ENCODE measurements at regions not wholly inside any gene's neighbourhood (a gene's known extent, or its start where the extent isn't known, plus 50 kb on each side); places are given as distances from the start of the nearest gene placed in this dataset.
A peak's percentile ranks its signal among the peaks of the same experiment; 100 is the strongest.

GRCh38 chr2:126315828-126316227, 340.1 kb upstream of the GYPC start:
- H3K27me3 ChIP-seq = no peaks in the 10 kb centered on the region
- no peaks in the 10 kb centered on the region for H3K4me1 ChIP-seq
- no peak overlapping the region for H3K27ac ChIP-seq
- no peak for ATAC-seq (ENCODE audit: low FRiP score in 2 of 2)
- WGBS, 2 donors = 78 to 87% methylated on average over 1 of the region's 1 CpG
- H3K36me3 ChIP-seq = no peaks in the 10 kb centered on the region
- no peaks in the 10 kb centered on the region for H3K9me3 ChIP-seq
- TF ChIP-seq, protein P1, sequence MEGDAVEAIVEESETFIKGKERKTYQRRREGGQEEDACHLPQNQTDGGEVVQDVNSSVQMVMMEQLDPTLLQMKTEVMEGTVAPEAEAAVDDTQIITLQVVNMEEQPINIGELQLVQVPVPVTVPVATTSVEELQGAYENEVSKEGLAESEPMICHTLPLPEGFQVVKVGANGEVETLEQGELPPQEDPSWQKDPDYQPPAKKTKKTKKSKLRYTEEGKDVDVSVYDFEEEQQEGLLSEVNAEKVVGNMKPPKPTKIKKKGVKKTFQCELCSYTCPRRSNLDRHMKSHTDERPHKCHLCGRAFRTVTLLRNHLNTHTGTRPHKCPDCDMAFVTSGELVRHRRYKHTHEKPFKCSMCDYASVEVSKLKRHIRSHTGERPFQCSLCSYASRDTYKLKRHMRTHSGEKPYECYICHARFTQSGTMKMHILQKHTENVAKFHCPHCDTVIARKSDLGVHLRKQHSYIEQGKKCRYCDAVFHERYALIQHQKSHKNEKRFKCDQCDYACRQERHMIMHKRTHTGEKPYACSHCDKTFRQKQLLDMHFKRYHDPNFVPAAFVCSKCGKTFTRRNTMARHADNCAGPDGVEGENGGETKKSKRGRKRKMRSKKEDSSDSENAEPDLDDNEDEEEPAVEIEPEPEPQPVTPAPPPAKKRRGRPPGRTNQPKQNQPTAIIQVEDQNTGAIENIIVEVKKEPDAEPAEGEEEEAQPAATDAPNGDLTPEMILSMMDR (IDR thresholded peaks at IDR 0.05) = no peak
- TF ChIP-seq POLR2A (IDR thresholded peaks at IDR 0.05) (no peak), EP300 (IDR thresholded peaks at IDR 0.05) (no peak), POLR2AphosphoS5 (IDR thresholded peaks at IDR 0.05) (no peak)
- H3K4me3 ChIP-seq = no peak overlapping the region
- DNase-seq = no peak

DNA sequence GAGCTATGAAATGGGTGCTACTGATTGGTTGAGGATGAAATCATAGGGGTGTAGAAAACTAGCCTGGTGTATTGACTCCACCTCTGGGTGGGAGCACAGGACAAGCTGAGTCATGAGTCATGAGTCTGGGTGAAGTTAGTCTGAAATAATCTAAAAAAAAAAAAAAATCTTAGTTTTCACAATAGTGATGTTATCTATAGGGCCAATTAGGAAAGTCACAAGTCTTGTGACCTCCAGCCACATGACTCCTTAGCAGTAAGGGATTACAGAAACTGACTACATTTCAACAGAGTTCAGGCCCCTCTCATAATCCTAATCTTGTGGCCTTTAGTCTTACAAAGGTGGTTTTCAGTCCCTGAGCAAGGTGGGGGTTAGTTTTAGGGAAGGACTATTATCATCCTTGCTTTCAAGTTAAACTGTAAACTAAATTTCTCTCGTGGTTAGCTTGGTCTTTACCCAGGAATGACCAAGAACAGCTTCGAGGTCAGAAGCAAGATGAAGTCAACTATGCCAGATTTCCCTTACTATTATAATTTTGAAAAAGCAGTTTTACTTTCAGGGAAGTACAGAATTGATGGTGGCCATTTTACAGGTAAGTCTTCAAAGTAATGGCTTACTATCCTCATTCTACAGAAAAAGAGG, 338.0 kb upstream of the GYPC start:
- ATAC-seq (ENCODE audit: low FRiP score in 2 of 2) (peak in 1 of 2 donors; percentile 65), DNase-seq (no peak)
- Histone ChIP-seq H3K27me3 (no peaks in the 10 kb centered on the region), H3K4me3 (no peak overlapping the region), H3K36me3 (no peaks in the 10 kb centered on the region), H3K9me3 (no peaks in the 10 kb centered on the region), H3K27ac (no peak overlapping the region), H3K4me1 (no peaks in the 10 kb centered on the region)
- 75 to 83% methylated on average over 2 of the region's 2 CpGs for WGBS, 2 donors
- TF ChIP-seq POLR2AphosphoS5 (IDR thresholded peaks at IDR 0.05) (no peak), EP300 (IDR thresholded peaks at IDR 0.05) (no peak), POLR2A (IDR thresholded peaks at IDR 0.05) (no peak)
- TF ChIP-seq, protein P1 (IDR thresholded peaks at IDR 0.05) = no peak

DNA sequence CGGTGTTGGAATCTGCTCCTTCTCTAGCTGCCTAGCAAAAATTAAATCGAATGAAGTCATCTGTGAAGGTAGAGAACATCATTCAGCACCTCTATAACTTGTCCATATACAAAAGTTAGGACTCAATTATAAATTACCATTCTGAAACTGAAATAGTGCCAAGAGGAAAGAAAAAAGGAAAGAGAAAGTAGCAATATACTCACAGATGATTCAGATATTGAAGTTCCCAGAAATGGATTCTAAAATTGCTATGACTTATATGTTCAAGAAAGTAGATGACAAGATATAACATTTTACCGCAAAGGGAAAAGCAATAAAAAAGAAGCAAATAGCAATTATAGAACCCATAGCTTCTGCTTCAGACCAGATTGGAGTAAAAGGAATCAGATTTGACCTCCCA, 333.6 kb upstream of the GYPC start:
- Histone ChIP-seq H3K4me3 (no peak overlapping the region), H3K9me3 (no peaks in the 10 kb centered on the region), H3K27me3 (no peaks in the 10 kb centered on the region), H3K4me1 (no peaks in the 10 kb centered on the region), H3K27ac (no peak overlapping the region), H3K36me3 (no peaks in the 10 kb centered on the region)
- ATAC-seq (ENCODE audit: low FRiP score in 2 of 2) (no peak), DNase-seq (no peak)
- TF ChIP-seq, protein P1 (IDR thresholded peaks at IDR 0.05) = no peak
- TF ChIP-seq POLR2AphosphoS5 (IDR thresholded peaks at IDR 0.05) (no peak), POLR2A (IDR thresholded peaks at IDR 0.05) (no peak), EP300 (IDR thresholded peaks at IDR 0.05) (no peak)
- 86 to 91% methylated on average over 3 of the region's 3 CpGs for WGBS, 2 donors

DNA sequence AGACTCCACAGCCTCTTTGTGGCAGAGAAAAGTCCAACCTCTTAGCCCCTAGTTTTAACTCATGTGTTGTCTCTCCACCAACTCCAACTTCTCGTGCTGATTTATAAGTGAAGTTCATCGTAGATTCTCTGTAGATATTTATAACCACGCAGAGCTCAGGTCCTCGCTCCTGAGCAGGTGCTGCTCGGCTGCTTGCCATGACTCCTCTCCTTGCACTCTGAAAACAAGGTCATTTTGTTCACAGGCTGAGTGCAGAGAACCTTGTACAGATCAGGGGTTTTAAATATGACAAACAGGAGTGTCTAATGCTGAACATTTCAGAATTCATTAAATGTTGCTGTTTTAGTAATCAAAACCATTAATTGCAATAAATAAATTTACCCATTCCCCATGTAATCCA, 330.8 kb upstream of the GYPC start:
- no peaks in the 10 kb centered on the region for H3K36me3 ChIP-seq
- ATAC-seq (ENCODE audit: low FRiP score in 2 of 2) = no peak
- TF ChIP-seq POLR2A (IDR thresholded peaks at IDR 0.05) = no peak
- no peak for TF ChIP-seq EP300 (IDR thresholded peaks at IDR 0.05)
- TF ChIP-seq, protein P1 (IDR thresholded peaks at IDR 0.05) = no peak
- no peak for TF ChIP-seq POLR2AphosphoS5 (IDR thresholded peaks at IDR 0.05)
- H3K27me3 ChIP-seq = no peaks in the 10 kb centered on the region
- H3K4me3 ChIP-seq = no peak overlapping the region
- no peak for DNase-seq
- H3K9me3 ChIP-seq = peaks cover 0 to 2% (median under 1%) of the 10 kb centered on the region in 4 donors
- 80 to 86% methylated on average over 5 of the region's 5 CpGs for WGBS, 2 donors
- no peaks in the 10 kb centered on the region for H3K4me1 ChIP-seq
- no peak overlapping the region for H3K27ac ChIP-seq

DNA sequence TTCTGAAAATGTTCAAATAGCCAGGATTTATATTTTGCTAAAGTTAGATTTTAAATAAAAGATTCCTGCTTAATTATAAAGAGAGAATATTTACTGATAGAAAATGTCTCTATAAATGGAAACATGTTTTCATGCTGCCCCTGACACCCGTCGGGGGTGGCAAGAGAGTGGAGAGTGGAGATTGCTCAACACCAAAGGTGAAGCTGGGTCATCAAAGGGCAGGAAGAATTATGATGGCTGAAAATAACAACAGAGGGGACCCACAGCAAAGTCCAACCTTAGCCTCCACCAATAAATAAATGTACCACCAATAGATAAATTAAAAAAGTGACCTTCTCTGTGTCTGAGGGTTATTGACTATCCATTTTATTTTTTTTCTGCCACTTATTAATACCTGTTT, 326.8 kb upstream of the GYPC start:
- Histone ChIP-seq H3K4me1 (no peaks in the 10 kb centered on the region), H3K9me3 (peaks cover 4 to 10% (median 7%) of the 10 kb centered on the region in 4 donors), H3K4me3 (no peak overlapping the region), H3K27me3 (no peaks in the 10 kb centered on the region), H3K36me3 (no peaks in the 10 kb centered on the region), H3K27ac (no peak overlapping the region)
- no peak for ATAC-seq (ENCODE audit: low FRiP score in 2 of 2)
- no peak for DNase-seq
- WGBS, 2 donors = 75 to 76% methylated on average over 2 of the region's 2 CpGs
- no peak for TF ChIP-seq POLR2AphosphoS5 (IDR thresholded peaks at IDR 0.05)
